Testis (tissue), 2 donors: ENCODE measurements at regions not wholly inside any gene's neighbourhood (a gene's known extent, or its start where the extent isn't known, plus 50 kb on each side); places are given as distances from the start of the nearest gene placed in this dataset.

Experiments used
- DNase-seq: peaks from one replicate; pipeline ENCODE4 v3.0.0-alpha.2; 2019
- H3K27ac ChIP-seq, 2 donors: fragments of 200-600 bp; sonication (generic); one replicate each; pipeline ENCODE4 v1.5.1; 2019
- H3K27me3 ChIP-seq: fragments of 200-600 bp; sonication (generic); one replicate; pipeline ENCODE4 v1.5.1; 2019
- H3K36me3 ChIP-seq: fragments of 200-600 bp; sonication (generic); one replicate; pipeline ENCODE4 v1.5.1; 2017; ENCODE audit warnings: low read depth; ENCODE audit errors: missing control alignments
- H3K4me1 ChIP-seq: fragments of 200-600 bp; sonication (generic); one replicate; pipeline ENCODE4 v1.5.1; 2019
- H3K4me3 ChIP-seq, 2 donors: fragments of 200-600 bp; sonication (generic); one replicate each; pipeline ENCODE4 v1.5.1; 2017 to 2019
- H3K9me3 ChIP-seq: fragments of 200-600 bp; sonication (generic); one replicate; pipeline ENCODE4 v1.5.1; 2017
- CTCF ChIP-seq, 3 experiments: fragments of 450-650 bp in 2 of 3; fragments of 200-600 bp in 1 of 3; sonication (generic) in 1 of 3; IDR thresholded peaks; one replicate each; pipeline ENCODE4 v1.5.1; 2016 to 2019; ENCODE audit warnings: antibody characterized with exemption in 3 of 3, mild to moderate bottlenecking in 2 of 3, moderate library complexity in 1 of 3
- POLR2A ChIP-seq: fragments of 450-650 bp; IDR thresholded peaks from one replicate; pipeline ENCODE4 v1.6.1; 2017; ENCODE audit warnings: antibody characterized with exemption, mild to moderate bottlenecking, moderate library complexity
- WGBS, 2 donors: methylation state at CpG; one replicate each; pipeline ENCODE4 v1.1.5; 2018; 5-methylcytosine and 5-hydroxymethylcytosine counted together
- intact Hi-C: fragments of 100-400 bp; cut with DNase I; formaldehyde crosslinking; loops from one replicate; pipeline ENCODE4 v1.15.1; 2023; ENCODE audit warnings: low total_unique reads

- DNase-seq, result no peak
These were observed 372.0 kb downstream of the PREX1 start for GRCh38 chr20:48455651-48456365.

GRCh38 chr20:48454671-48455490, 372.9 kb downstream of the PREX1 start:
- WGBS, 2 donors, result 78 to 86% methylated on average over 14 of the region's 14 CpGs
- TF ChIP-seq CTCF (IDR thresholded peaks at IDR 0.05) (no peak), POLR2A (no peak)
- Histone ChIP-seq H3K4me3 (no peak overlapping the region), H3K36me3 (no peaks in the 10 kb centered on the region), H3K27me3 (no peaks in the 10 kb centered on the region), H3K27ac (no peak overlapping the region), H3K9me3 (no peaks in the 10 kb centered on the region), H3K4me1 (no peaks in the 10 kb centered on the region)
- intact Hi-C loops, result no loop called here
- DNase-seq, result no peak

More at GRCh38 chr20:48455651-48456365, 372.0 kb downstream of the PREX1 start:
- Histone ChIP-seq H3K36me3 (no peaks in the 10 kb centered on the region), H3K9me3 (no peaks in the 10 kb centered on the region), H3K4me1 (no peaks in the 10 kb centered on the region), H3K27me3 (no peaks in the 10 kb centered on the region), H3K4me3 (no peak overlapping the region), H3K27ac (no peak overlapping the region)
- WGBS, 2 donors, result 77 to 80% methylated on average over 16 of the region's 16 CpGs
- no peak for TF ChIP-seq POLR2A
- TF ChIP-seq CTCF (IDR thresholded peaks at IDR 0.05), result no peak
- intact Hi-C loops, result no loop called here

- H3K36me3 ChIP-seq, result no peaks in the 10 kb centered on the region
- 87 to 97% methylated on average over 15 of the region's 15 CpGs for WGBS, 2 donors
- H3K4me3 ChIP-seq, result no peak overlapping the region
- H3K4me1 ChIP-seq, result no peaks in the 10 kb centered on the region
- no peak overlapping the region for H3K27ac ChIP-seq
- DNase-seq, result no peak
- H3K9me3 ChIP-seq, result no peaks in the 10 kb centered on the region
- TF ChIP-seq CTCF (IDR thresholded peaks at IDR 0.05) (no peak), POLR2A (no peak)
- intact Hi-C loops, result no loop called here
- H3K27me3 ChIP-seq, result no peaks in the 10 kb centered on the region
These were observed 374.2 kb downstream of the PREX1 start for GRCh38 chr20:48453477-48454093.

- 91 to 92% methylated on average over 6 of the region's 6 CpGs for WGBS, 2 donors
- intact Hi-C loops, result no loop called here
These were observed 376.4 kb downstream of the PREX1 start for GRCh38 chr20:48451401-48451800.

More at GRCh38 chr20:48451401-48451800, 376.4 kb downstream of the PREX1 start:
- no peaks in the 10 kb centered on the region for H3K27me3 ChIP-seq
- no peak overlapping the region for H3K4me3 ChIP-seq
- no peak for DNase-seq
- H3K27ac ChIP-seq, result no peak overlapping the region
- no peaks in the 10 kb centered on the region for H3K36me3 ChIP-seq
- H3K4me1 ChIP-seq, result no peaks in the 10 kb centered on the region
- no peaks in the 10 kb centered on the region for H3K9me3 ChIP-seq
- TF ChIP-seq POLR2A (no peak), CTCF (IDR thresholded peaks at IDR 0.05) (no peak)
